Thyroid gland (tissue), 4 donors: ENCODE measurements at regions not wholly inside any gene's neighbourhood (a gene's known extent, or its start where the extent isn't known, plus 50 kb on each side); places are given as distances from the start of the nearest gene placed in this dataset.
"Not testable (repeated sequence)": the region's sequence is repeated elsewhere in the genome, so short reads cannot be mapped to it uniquely, and the experiment has no call there.

Experiments used
- CTCF ChIP-seq, 6 experiments: fragments of 200-600 bp in 3 of 6; fragments of 450-650 bp in 3 of 6; sonication (generic) in 3 of 6; IDR thresholded peaks; one replicate each; pipeline ENCODE4 v1.5.1; 2016 to 2019; ENCODE audit warnings: antibody characterized with exemption in 6 of 6, mild to moderate bottlenecking in 2 of 6, inconsistent platforms in 1 of 6, moderate library complexity in 1 of 6
- POLR2A ChIP-seq, 2 donors: fragments of 450-650 bp; IDR thresholded peaks; one replicate each; pipeline ENCODE4 v1.6.1; 2017; ENCODE audit warnings: antibody characterized with exemption in 2 of 2, mild to moderate bottlenecking in 2 of 2, moderate library complexity in 1 of 2

DNA sequence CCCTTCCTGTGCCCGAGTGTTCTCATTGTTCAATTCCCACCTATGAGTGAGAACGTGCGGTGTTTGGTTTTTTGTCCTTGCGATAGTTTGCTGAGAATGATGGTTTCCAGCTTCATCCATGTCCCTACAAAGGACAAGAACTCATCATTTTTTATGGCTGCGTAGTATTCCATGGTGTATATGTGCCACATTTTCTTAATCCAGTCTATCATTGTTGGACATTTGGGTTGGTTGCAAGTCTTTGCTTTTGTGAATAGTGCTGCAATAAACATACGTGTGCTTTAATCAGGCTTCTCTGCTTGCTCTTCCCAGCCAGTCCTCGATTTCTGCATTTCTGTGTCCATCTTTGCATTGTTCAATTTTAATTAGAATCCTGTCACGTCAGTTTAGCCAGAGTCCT is 75.4 kb upstream of the DTNBP1 start:
- TF ChIP-seq CTCF, POLR2A (IDR thresholded peaks at IDR 0.05): not testable (repeated sequence)
